Nephron (organoid): ENCODE measurements at regions not wholly inside any gene's neighbourhood (a gene's known extent, or its start where the extent isn't known, plus 50 kb on each side); places are given as distances from the start of the nearest gene placed in this dataset.

Experiments used
- H3K27ac Mint-ChIP-seq, 3 experiments: 2 replicates each; pipeline ENCODE4 v1.8.0; 2020; ENCODE audit warnings: mixed read lengths in 3 of 3, mild to moderate bottlenecking in 2 of 3, moderate library complexity in 1 of 3
- H3K27me3 Mint-ChIP-seq: 2 replicates; pipeline ENCODE4 v1.8.0; 2021; ENCODE audit warnings: low read depth, mild to moderate bottlenecking, moderate library complexity, mixed read lengths
- H3K36me3 Mint-ChIP-seq: 2 replicates; pipeline ENCODE4 v1.8.0; 2020; ENCODE audit warnings: low read depth, mixed read lengths
- H3K4me1 Mint-ChIP-seq: 2 replicates; pipeline ENCODE4 v1.8.0; 2020; ENCODE audit warnings: mixed read lengths
- H3K4me3 Mint-ChIP-seq, 3 experiments: 2 replicates each; pipeline ENCODE4 v1.8.0; 2020; ENCODE audit warnings: mild to moderate bottlenecking in 3 of 3, mixed read lengths in 3 of 3, moderate library complexity in 2 of 3
- H3K9me3 Mint-ChIP-seq: 2 replicates; pipeline ENCODE4 v1.8.0; 2020; ENCODE audit warnings: mixed read lengths
- CTCF ChIP-seq, 3 experiments: fragments of 200-600 bp; sonication (generic); IDR thresholded peaks; one replicate each; pipeline ENCODE4 v1.5.0; 2021; ENCODE audit warnings: antibody characterized with exemption in 3 of 3; ENCODE audit not compliant: unreplicated experiment in 3 of 3

DNA sequence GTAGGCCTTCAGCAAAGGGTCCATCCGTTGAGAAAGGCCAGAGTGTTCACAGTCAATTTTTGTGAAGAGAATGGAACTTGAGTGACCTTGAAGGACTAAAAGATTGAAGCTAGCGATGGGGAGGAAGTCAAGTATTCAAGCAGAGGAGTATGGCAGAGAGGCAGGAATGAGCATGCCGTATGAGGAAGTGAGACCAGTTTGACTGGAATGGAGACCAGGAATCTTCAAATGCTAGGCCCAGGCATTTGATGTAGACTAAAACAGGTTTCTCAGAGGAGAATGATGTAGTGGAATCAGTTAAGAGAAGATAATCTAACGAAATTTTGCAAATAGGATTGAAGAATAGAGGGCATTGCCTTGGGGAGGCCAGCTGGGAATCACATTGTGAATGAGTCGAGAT lies 90.4 kb upstream of the SEMA6A start:
- Mint-ChIP-seq H3K9me3 (peaks cover 2% of the 10 kb centered on the region), H3K4me1 (peaks cover 5% of the 10 kb centered on the region), H3K4me3 (no peak overlapping the region), H3K27ac (no peak overlapping the region), H3K36me3 (peaks cover 3% of the 10 kb centered on the region), H3K27me3 (no peaks in the 10 kb centered on the region)
- no peak for TF ChIP-seq CTCF (IDR thresholded peaks at IDR 0.05; ENCODE audit: unreplicated experiment in 3 of 3)

DNA sequence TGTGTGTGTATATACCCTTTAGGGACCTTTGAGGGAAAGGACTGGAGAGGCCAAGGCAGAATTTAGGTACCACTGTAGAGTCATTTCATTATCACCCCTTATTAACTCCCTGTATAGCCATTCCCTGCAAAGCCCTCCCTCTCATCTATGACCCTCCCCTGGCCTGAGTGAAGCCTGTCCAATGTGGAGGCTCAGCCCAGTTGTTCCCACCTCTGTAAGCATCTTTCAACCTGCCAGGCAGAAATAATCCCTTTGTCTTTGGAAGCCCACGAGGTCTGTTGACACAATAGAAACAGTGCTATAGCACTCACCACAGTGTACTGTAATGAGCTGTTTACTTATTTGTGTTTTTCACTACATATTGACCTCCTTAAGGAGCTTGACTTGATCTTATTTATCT lies 88.5 kb upstream of the SEMA6A start:
- Mint-ChIP-seq H3K4me1 (peaks cover 10% of the 10 kb centered on the region), H3K4me3 (no peak overlapping the region), H3K9me3 (peaks cover 2% of the 10 kb centered on the region), H3K36me3 (peaks cover 3% of the 10 kb centered on the region), H3K27me3 (no peaks in the 10 kb centered on the region), H3K27ac (no peak overlapping the region)
- TF ChIP-seq CTCF (IDR thresholded peaks at IDR 0.05; ENCODE audit: unreplicated experiment in 3 of 3), result no peak

- no peak overlapping the region for H3K4me3 Mint-ChIP-seq
- peaks cover 2% of the 10 kb centered on the region for H3K9me3 Mint-ChIP-seq
- peaks cover 3% of the 10 kb centered on the region for H3K36me3 Mint-ChIP-seq
- H3K4me1 Mint-ChIP-seq, result peaks cover 18% of the 10 kb centered on the region
- H3K27me3 Mint-ChIP-seq, result no peaks in the 10 kb centered on the region
- no peak overlapping the region for H3K27ac Mint-ChIP-seq
- no peak for TF ChIP-seq CTCF (IDR thresholded peaks at IDR 0.05; ENCODE audit: unreplicated experiment in 3 of 3)
Observed at GRCh38 chr5:116661419-116661818, 86.8 kb upstream of the SEMA6A start.

DNA sequence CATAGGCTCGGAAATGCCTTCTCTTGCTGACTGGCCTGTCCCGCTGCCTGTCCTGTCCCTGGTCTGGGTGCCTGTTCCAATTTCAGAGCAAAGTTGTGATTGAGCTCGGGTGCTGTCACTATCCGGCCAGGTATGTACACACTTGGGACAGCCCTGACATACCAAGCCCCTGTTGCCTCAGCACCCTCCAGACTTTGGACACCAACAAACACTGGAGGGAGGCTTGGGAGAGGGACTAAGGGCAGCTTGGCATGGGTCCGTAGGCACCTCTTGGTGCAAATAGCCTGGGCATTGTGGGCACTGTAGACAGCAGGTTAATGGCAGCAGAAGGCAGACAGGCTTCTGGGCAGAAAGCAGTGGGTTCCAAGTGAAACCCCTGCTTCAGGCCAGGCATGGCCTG lies 86.3 kb upstream of the SEMA6A start:
- peaks cover 19% of the 10 kb centered on the region for H3K4me1 Mint-ChIP-seq
- TF ChIP-seq CTCF (IDR thresholded peaks at IDR 0.05; ENCODE audit: unreplicated experiment in 3 of 3), result no peak
- no peak overlapping the region for H3K4me3 Mint-ChIP-seq
- no peaks in the 10 kb centered on the region for H3K27me3 Mint-ChIP-seq
- H3K27ac Mint-ChIP-seq, result no peak overlapping the region
- peaks cover 2% of the 10 kb centered on the region for H3K9me3 Mint-ChIP-seq
- peaks cover 3% of the 10 kb centered on the region for H3K36me3 Mint-ChIP-seq

- Mint-ChIP-seq H3K27me3 (no peaks in the 10 kb centered on the region), H3K4me3 (no peak overlapping the region), H3K9me3 (peaks cover 2% of the 10 kb centered on the region), H3K36me3 (peaks cover 3% of the 10 kb centered on the region), H3K4me1 (peaks cover 29% of the 10 kb centered on the region), H3K27ac (peak overlapping the region in 2 of 3 experiments; percentile 8 to 61)
- TF ChIP-seq CTCF (IDR thresholded peaks at IDR 0.05; ENCODE audit: unreplicated experiment in 3 of 3), result no peak
Observed at GRCh38 chr5:116658830-116659229, 84.2 kb upstream of the SEMA6A start.

GRCh38 chr5:116658141-116658540 lies 83.5 kb upstream of the SEMA6A start:
- no peak for TF ChIP-seq CTCF (IDR thresholded peaks at IDR 0.05; ENCODE audit: unreplicated experiment in 3 of 3)
- Mint-ChIP-seq H3K9me3 (peaks cover 2% of the 10 kb centered on the region), H3K36me3 (peaks cover 3% of the 10 kb centered on the region), H3K4me3 (no peak overlapping the region), H3K27me3 (no peaks in the 10 kb centered on the region), H3K4me1 (peaks cover 33% of the 10 kb centered on the region), H3K27ac (peak overlapping the region in 1 of 3 experiments; percentile 61)
